Peyer's patch (tissue), 4 donors: ENCODE measurements at regions not wholly inside any gene's neighbourhood (a gene's known extent, or its start where the extent isn't known, plus 50 kb on each side); places are given as distances from the start of the nearest gene placed in this dataset.

Experiments
- DNase-seq, 3 donors: peaks; one replicate each; pipeline ENCODE4 v3.0.0-alpha.2; 2017 to 2019
- H3K27ac ChIP-seq, 4 donors: fragments of 200-600 bp; sonication (generic); one replicate each; pipeline ENCODE4 v1.5.1; 2016 to 2019
- H3K27me3 ChIP-seq, 2 donors: fragments of 200-600 bp; sonication (generic); one replicate each; pipeline ENCODE4 v1.5.1; 2019
- H3K36me3 ChIP-seq, 3 donors: fragments of 200-600 bp; sonication (generic); one replicate each; pipeline ENCODE4 v1.5.1; 2016 to 2019
- H3K4me1 ChIP-seq, 4 donors: fragments of 200-600 bp; sonication (generic); one replicate each; pipeline ENCODE4 v1.5.1; 2016 to 2019
- H3K4me3 ChIP-seq, 4 donors: fragments of 200-600 bp; sonication (generic); 1 replicate in 3 of 4; 2 replicates in 1 of 4; pipeline ENCODE4 v1.5.1; 2016 to 2019; ENCODE audit warnings: mild to moderate bottlenecking in 1 of 4
- H3K9me3 ChIP-seq, 4 donors: fragments of 200-600 bp; sonication (generic); one replicate each; pipeline ENCODE4 v1.5.1; 2016 to 2019; ENCODE audit warnings: mild to moderate bottlenecking in 1 of 4
- CTCF ChIP-seq, 6 experiments: fragments of 450-650 bp in 4 of 6; fragments of 200-600 bp in 2 of 6; sonication (generic) in 1 of 6; IDR thresholded peaks; one replicate each; pipeline ENCODE4 v1.5.1; 2017 to 2019; ENCODE audit warnings: antibody characterized with exemption in 6 of 6, mild to moderate bottlenecking in 3 of 6, moderate library complexity in 1 of 6
- POLR2A ChIP-seq, 2 donors: fragments of 450-650 bp; IDR thresholded peaks; one replicate each; pipeline ENCODE4 v1.5.1; 2017; ENCODE audit warnings: antibody characterized with exemption in 2 of 2, mild to moderate bottlenecking in 2 of 2, moderate library complexity in 2 of 2

GRCh38 chr2:42854207-42854818 lies 61.9 kb upstream of the HAAO start:
- Histone ChIP-seq H3K9me3 (no peaks in the 10 kb centered on the region), H3K4me1 (peaks cover 0 to 5% (median 0%) of the 10 kb centered on the region in 4 donors), H3K36me3 (no peaks in the 10 kb centered on the region), H3K4me3 (no peak overlapping the region), H3K27me3 (no peaks in the 10 kb centered on the region), H3K27ac (peak overlapping the region; percentile 58 to 75 (median 68))
- TF ChIP-seq POLR2A (IDR thresholded peaks at IDR 0.05) (no peak), CTCF (IDR thresholded peaks at IDR 0.05) (no peak)
- DNase-seq, result peak in 1 of 3 donors; percentile 52

- peak in 1 of 3 donors; percentile 20 for DNase-seq
- no peaks in the 10 kb centered on the region for H3K36me3 ChIP-seq
- TF ChIP-seq CTCF (IDR thresholded peaks at IDR 0.05) (no peak), POLR2A (IDR thresholded peaks at IDR 0.05) (no peak)
- H3K4me3 ChIP-seq, result no peak overlapping the region
- no peaks in the 10 kb centered on the region for H3K9me3 ChIP-seq
- no peaks in the 10 kb centered on the region for H3K27me3 ChIP-seq
- H3K4me1 ChIP-seq, result peaks cover 0 to 5% (median 0%) of the 10 kb centered on the region in 4 donors
- peak overlapping the region; percentile 58 to 75 (median 68) for H3K27ac ChIP-seq
These were observed 61.3 kb upstream of the HAAO start for GRCh38 chr2:42853549-42854206.

- no peak for TF ChIP-seq POLR2A (IDR thresholded peaks at IDR 0.05)
- no peak for TF ChIP-seq CTCF (IDR thresholded peaks at IDR 0.05)
- no peaks in the 10 kb centered on the region for H3K27me3 ChIP-seq
- peaks cover 0 to 5% (median 0%) of the 10 kb centered on the region in 4 donors for H3K4me1 ChIP-seq
- H3K9me3 ChIP-seq, result no peaks in the 10 kb centered on the region
- no peak overlapping the region for H3K27ac ChIP-seq
- no peaks in the 10 kb centered on the region for H3K36me3 ChIP-seq
- no peak overlapping the region for H3K4me3 ChIP-seq
- DNase-seq, result peak in 1 of 3 donors; percentile 6
These were observed 60.4 kb upstream of the HAAO start for GRCh38 chr2:42852798-42853197.

- Histone ChIP-seq H3K4me3 (no peak overlapping the region), H3K9me3 (no peaks in the 10 kb centered on the region), H3K4me1 (peaks cover 0 to 5% (median 0%) of the 10 kb centered on the region in 4 donors), H3K27ac (no peak overlapping the region), H3K27me3 (no peaks in the 10 kb centered on the region), H3K36me3 (no peaks in the 10 kb centered on the region)
- TF ChIP-seq CTCF (IDR thresholded peaks at IDR 0.05) (no peak), POLR2A (IDR thresholded peaks at IDR 0.05) (no peak)
- DNase-seq, result no peak
These were observed 59.4 kb upstream of the HAAO start for GRCh38 chr2:42851740-42852250.

- peak in 1 of 3 donors; percentile 28 for DNase-seq
- no peak overlapping the region for H3K27ac ChIP-seq
These were observed 58.8 kb upstream of the HAAO start for GRCh38 chr2:42851186-42851585.

More at GRCh38 chr2:42851186-42851585, 58.8 kb upstream of the HAAO start:
- TF ChIP-seq CTCF (IDR thresholded peaks at IDR 0.05) (no peak), POLR2A (IDR thresholded peaks at IDR 0.05) (no peak)
- no peaks in the 10 kb centered on the region for H3K27me3 ChIP-seq
- H3K9me3 ChIP-seq, result no peaks in the 10 kb centered on the region
- peaks cover 0 to 5% (median 0%) of the 10 kb centered on the region in 4 donors for H3K4me1 ChIP-seq
- no peak overlapping the region for H3K4me3 ChIP-seq
- no peaks in the 10 kb centered on the region for H3K36me3 ChIP-seq
